ELF-1 (cell line): ENCODE measurements at regions not wholly inside any gene's neighbourhood (a gene's known extent, or its start where the extent isn't known, plus 50 kb on each side); places are given as distances from the start of the nearest gene placed in this dataset.
A peak's percentile ranks its signal among the peaks of the same experiment; 100 is the strongest.

ENCODE experiments used
- DNase-seq: peaks from one replicate; pipeline ENCODE4 v3.0.0-alpha.2; 2016; ENCODE audit warnings: low read depth, low spot score

DNA sequence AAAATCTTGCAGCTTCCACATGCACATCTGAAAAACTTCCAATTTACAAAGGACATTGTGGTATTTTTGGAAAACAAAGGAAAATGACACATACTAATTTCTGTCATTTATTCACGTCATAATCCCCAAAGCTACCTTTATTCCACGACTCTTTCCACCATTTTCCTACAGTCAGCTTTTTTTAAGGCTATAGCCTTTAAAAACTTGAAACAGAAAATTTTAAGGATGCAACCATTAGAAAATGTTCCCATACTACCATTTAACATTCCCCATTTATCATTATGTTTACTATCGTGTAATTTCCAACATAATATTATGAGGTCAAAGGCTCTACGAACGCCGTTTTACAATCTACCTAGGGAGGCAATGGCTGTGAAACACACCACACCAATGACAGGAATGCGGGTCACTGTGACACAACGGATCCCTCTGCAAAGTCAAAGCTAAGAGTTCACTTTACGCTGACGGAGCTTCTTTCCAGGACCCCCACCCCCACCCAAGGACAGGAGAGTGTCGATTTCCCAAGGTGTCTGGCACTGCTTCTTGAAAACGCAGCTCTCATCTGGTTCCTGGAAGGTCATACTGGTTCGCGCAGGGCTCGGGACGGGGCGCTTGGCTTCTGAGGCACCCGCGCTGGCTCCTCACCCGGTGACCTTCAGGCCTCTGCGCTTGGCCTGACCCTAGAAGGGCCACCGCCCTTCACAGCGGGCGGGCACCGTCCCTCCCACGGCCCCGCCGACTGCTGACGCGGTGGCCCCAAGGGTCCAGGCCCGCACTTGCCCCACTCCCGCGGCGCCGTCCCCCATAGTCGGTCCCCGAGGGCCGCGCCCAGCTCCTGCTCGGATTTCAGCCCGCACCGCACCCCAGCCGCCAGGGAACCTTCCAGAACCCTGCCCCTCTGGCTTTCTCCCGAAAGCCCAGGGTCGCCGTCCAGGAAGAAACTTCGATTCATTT, 50.5 kb upstream of the ATF3 start:
- peak; percentile 82 for DNase-seq

DNA sequence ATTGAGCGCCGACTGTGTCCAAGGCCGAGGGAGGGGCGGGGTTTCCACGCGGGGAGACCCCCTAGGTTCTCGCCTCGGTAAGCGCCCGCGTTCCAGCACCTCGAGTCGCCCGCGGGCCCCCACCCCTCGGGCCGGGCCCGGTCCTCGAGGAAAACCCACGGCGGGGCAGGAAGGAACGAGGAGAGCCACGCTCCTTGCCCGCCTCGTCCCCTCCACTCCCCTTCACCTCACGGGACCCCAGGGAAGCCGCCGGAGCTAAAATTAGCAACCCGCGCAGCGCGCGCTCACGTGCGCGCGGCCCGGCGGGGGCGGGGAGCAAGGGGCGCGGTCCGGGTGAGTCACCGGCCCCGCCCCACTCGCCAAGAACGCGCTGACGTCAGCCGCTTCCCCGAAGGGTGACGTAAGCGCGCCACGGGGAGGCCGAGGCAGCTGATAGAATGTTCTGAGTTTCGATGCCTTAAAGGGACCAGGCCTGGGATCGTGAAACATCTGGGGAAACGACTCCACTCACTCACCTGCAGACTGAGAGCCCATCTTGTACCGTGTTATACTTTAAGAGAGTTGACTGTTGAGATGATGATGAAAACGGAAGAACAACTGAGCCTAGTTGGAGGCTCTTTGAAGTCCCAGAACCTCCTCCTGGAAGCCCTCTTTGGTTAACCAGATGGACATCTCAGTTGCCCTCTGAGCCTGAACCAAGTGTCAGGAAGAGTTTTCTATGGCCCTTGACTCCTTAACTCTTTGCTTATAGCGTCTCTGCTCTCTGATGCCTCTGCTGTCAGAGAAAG, 49.7 kb upstream of the ATF3 start:
- DNase-seq, result peak; percentile 96
